Activated naive CD4-positive, alpha-beta T cell treated with anti-CD3 and anti-CD28 coated beads, Interleukin-2, amount 50 U/mL, for 24 hours (primary cell): ENCODE measurements at regions not wholly inside any gene's neighbourhood (a gene's known extent, or its start where the extent isn't known, plus 50 kb on each side); places are given as distances from the start of the nearest gene placed in this dataset.

Experiments used
- H3K27ac Mint-ChIP-seq: one replicate; pipeline ENCODE4 v1.8.0; 2021; ENCODE audit warnings: mild to moderate bottlenecking, mixed read lengths
- H3K27me3 Mint-ChIP-seq: one replicate; pipeline ENCODE4 v1.8.0; 2021; ENCODE audit warnings: mixed read lengths
- H3K36me3 Mint-ChIP-seq: one replicate; pipeline ENCODE4 v1.8.0; 2021; ENCODE audit warnings: mixed read lengths
- H3K4me1 Mint-ChIP-seq: one replicate; pipeline ENCODE4 v1.8.0; 2021; ENCODE audit warnings: mixed read lengths
- H3K4me3 Mint-ChIP-seq: one replicate; pipeline ENCODE4 v1.8.0; 2021; ENCODE audit warnings: mild to moderate bottlenecking, mixed read lengths
- H3K9me3 Mint-ChIP-seq: one replicate; pipeline ENCODE4 v1.8.0; 2021; ENCODE audit warnings: mixed read lengths

- H3K4me3 Mint-ChIP-seq = no peak overlapping the region
These were observed 523.0 kb downstream of the MTRR start for GRCh38 chr5:8391911-8392310.

GRCh38 chr5:8393240-8393639 is 524.3 kb downstream of the MTRR start:
- Mint-ChIP-seq H3K27me3 (peaks cover 1% of the 10 kb centered on the region), H3K36me3 (no peaks in the 10 kb centered on the region), H3K9me3 (no peaks in the 10 kb centered on the region), H3K4me1 (no peaks in the 10 kb centered on the region), H3K4me3 (no peak overlapping the region), H3K27ac (no peak overlapping the region)

More at GRCh38 chr5:8391911-8392310, 523.0 kb downstream of the MTRR start:
- Mint-ChIP-seq H3K4me1 (no peaks in the 10 kb centered on the region), H3K27me3 (peaks cover 1% of the 10 kb centered on the region), H3K36me3 (no peaks in the 10 kb centered on the region), H3K27ac (no peak overlapping the region), H3K9me3 (no peaks in the 10 kb centered on the region)

DNA sequence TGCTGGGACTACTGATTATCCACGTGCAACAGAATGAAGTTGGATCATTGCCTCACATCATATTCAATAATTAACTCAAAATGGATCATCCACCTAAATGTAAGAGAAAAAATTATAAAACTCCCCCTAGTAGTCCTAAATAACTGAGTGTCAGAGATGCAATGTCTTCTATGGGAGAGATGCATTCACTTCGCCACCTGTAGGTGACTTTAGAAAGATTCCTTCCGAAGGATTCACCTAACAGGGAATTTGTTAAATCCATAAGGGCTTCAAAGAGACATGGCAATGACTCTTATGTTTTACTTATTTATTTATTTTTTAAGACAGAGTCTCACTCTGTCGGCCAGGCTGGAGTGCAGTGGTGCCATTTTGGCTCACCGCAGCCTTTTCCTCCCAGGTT is 526.0 kb downstream of the MTRR start:
- no peaks in the 10 kb centered on the region for H3K9me3 Mint-ChIP-seq
- peaks cover 1% of the 10 kb centered on the region for H3K27me3 Mint-ChIP-seq
- no peak overlapping the region for H3K4me3 Mint-ChIP-seq
- no peak overlapping the region for H3K27ac Mint-ChIP-seq
- no peaks in the 10 kb centered on the region for H3K4me1 Mint-ChIP-seq
- no peaks in the 10 kb centered on the region for H3K36me3 Mint-ChIP-seq

GRCh38 chr5:8396246-8396645 is 527.3 kb downstream of the MTRR start:
- H3K36me3 Mint-ChIP-seq = no peaks in the 10 kb centered on the region
- H3K27ac Mint-ChIP-seq = no peak overlapping the region
- H3K9me3 Mint-ChIP-seq = no peaks in the 10 kb centered on the region
- no peak overlapping the region for H3K4me3 Mint-ChIP-seq
- H3K27me3 Mint-ChIP-seq = no peaks in the 10 kb centered on the region
- H3K4me1 Mint-ChIP-seq = no peaks in the 10 kb centered on the region

DNA sequence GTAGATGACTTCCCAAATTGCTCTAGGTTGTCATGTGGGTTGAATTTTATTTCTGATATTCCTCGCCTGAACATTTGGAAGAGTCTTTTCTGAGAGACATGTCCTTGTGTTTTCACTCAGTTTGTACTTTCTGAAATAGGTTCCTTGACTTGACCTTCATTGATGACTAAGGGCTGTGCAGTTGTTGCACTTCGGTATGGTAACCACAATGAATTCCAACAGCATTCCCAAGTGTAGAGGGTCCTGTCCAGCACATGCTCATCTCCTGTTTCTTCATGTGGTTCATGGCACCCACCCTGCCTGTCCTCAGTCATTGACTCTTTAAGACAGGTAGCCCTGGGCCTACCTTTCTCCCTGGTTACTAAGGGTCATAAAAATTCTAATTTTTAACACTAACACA is 527.8 kb downstream of the MTRR start:
- H3K27me3 Mint-ChIP-seq = no peaks in the 10 kb centered on the region
- H3K4me3 Mint-ChIP-seq = no peak overlapping the region
- no peak overlapping the region for H3K27ac Mint-ChIP-seq
- H3K9me3 Mint-ChIP-seq = no peaks in the 10 kb centered on the region
- H3K36me3 Mint-ChIP-seq = no peaks in the 10 kb centered on the region
- H3K4me1 Mint-ChIP-seq = no peaks in the 10 kb centered on the region

GRCh38 chr5:8399471-8399870 is 530.5 kb downstream of the MTRR start:
- Mint-ChIP-seq H3K4me1 (no peaks in the 10 kb centered on the region), H3K27ac (no peak overlapping the region), H3K36me3 (no peaks in the 10 kb centered on the region), H3K27me3 (no peaks in the 10 kb centered on the region), H3K9me3 (no peaks in the 10 kb centered on the region), H3K4me3 (no peak overlapping the region)

DNA sequence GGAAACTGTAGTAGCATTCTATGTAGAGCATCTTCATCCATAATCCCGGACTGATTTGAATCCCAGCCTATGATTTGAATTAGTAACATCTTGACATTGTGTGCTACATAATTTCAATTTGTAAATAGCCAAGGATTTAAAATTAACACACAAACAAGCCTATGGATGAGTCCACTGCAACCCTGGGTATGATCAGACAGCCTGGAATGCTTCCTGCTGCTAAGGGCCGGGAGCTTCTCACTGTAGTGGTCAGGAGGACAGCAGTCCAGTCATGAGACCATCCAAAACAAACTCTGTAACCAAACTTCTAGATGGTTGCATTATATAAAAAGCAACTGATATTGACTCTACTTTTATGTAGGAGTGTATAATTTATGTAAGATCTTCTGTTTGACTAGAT is 539.3 kb downstream of the MTRR start:
- Mint-ChIP-seq H3K27ac (no peak overlapping the region), H3K36me3 (no peaks in the 10 kb centered on the region), H3K9me3 (no peaks in the 10 kb centered on the region), H3K4me3 (no peak overlapping the region), H3K4me1 (no peaks in the 10 kb centered on the region), H3K27me3 (no peaks in the 10 kb centered on the region)

- Mint-ChIP-seq H3K4me3 (no peak overlapping the region), H3K4me1 (no peaks in the 10 kb centered on the region), H3K27ac (no peak overlapping the region), H3K36me3 (no peaks in the 10 kb centered on the region), H3K27me3 (peaks cover 3% of the 10 kb centered on the region), H3K9me3 (no peaks in the 10 kb centered on the region)
These were observed 541.7 kb downstream of the MTRR start for GRCh38 chr5:8410618-8411017.

DNA sequence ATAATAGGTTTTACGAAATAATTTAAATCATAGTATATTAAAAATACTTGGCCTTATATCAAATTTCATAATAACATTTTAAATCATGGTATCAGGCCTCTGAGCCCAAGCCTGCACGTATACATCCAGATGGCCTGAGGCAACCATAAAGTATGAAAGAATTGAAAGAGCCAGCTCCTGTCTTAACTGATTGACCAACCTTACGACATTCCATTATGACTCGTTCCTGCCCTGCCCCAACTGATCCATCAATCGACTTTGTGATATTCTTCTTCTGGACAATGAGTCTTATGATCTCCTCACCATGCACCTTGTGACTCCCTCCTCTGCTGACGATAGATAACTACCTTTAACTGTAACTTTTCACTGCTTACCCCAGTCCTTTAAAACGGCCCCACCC is 545.0 kb downstream of the MTRR start:
- H3K4me1 Mint-ChIP-seq = no peaks in the 10 kb centered on the region
- no peaks in the 10 kb centered on the region for H3K36me3 Mint-ChIP-seq
- H3K4me3 Mint-ChIP-seq = no peak overlapping the region
- H3K27me3 Mint-ChIP-seq = peaks cover 4% of the 10 kb centered on the region
- H3K9me3 Mint-ChIP-seq = no peaks in the 10 kb centered on the region
- no peak overlapping the region for H3K27ac Mint-ChIP-seq

DNA sequence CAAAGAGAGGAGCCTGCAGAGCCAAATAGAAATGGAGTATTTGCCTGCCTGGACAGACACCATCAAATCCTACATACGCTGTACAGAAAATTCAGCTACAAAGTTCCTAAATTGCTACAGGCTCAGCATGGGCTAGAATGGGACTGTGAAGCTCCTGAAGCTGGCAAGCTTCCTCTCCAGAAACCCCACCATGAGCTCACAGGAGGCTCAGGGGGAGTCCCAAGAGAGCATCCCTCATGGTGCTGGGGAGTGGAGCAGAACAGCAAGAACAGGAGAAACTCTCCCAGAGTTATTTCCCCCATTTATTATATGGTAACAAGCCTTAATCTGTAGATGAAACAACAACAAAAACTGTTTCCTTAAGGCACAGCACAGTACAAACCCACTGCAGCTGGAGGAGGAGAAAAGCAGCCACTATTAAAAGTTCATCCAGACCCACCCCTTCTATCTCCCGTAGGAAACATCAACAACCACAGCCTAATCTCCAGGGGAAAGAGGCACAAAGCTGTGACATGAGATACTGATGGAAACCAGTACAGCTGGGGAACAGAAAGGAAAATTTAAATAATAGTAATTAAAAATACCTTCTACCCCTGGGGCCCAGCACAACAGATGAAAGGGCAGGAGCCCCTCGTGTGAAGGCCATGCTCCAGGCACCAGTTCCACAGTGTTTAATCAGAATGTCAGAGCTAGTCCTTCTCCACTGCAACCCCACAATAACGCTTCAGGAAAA is 548.5 kb downstream of the MTRR start:
- Mint-ChIP-seq H3K36me3 (no peaks in the 10 kb centered on the region), H3K4me1 (no peaks in the 10 kb centered on the region), H3K27me3 (peaks cover 4% of the 10 kb centered on the region), H3K9me3 (no peaks in the 10 kb centered on the region), H3K27ac (no peak overlapping the region), H3K4me3 (no peak overlapping the region)

DNA sequence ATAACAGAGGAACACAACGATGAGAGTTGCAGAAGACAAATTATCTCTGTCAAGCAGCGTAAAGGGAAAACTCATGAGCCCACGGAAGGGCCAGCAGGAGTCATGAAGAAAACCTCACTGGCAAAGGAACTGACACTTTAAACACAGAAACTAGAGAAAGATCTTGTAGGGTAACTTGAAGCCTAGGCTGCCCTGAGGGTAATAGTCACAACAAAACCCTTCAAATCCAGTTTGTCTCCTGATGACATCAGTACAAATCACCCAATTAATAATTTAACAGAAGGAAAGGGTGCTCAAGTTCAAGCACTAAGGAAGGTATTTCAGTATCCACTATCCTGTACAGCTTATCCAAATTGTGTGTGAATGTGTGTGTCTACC is 549.1 kb downstream of the MTRR start:
- H3K4me1 Mint-ChIP-seq = no peaks in the 10 kb centered on the region
- no peaks in the 10 kb centered on the region for H3K36me3 Mint-ChIP-seq
- H3K27ac Mint-ChIP-seq = no peak overlapping the region
- H3K27me3 Mint-ChIP-seq = peaks cover 4% of the 10 kb centered on the region
- H3K4me3 Mint-ChIP-seq = no peak overlapping the region
- no peaks in the 10 kb centered on the region for H3K9me3 Mint-ChIP-seq

DNA sequence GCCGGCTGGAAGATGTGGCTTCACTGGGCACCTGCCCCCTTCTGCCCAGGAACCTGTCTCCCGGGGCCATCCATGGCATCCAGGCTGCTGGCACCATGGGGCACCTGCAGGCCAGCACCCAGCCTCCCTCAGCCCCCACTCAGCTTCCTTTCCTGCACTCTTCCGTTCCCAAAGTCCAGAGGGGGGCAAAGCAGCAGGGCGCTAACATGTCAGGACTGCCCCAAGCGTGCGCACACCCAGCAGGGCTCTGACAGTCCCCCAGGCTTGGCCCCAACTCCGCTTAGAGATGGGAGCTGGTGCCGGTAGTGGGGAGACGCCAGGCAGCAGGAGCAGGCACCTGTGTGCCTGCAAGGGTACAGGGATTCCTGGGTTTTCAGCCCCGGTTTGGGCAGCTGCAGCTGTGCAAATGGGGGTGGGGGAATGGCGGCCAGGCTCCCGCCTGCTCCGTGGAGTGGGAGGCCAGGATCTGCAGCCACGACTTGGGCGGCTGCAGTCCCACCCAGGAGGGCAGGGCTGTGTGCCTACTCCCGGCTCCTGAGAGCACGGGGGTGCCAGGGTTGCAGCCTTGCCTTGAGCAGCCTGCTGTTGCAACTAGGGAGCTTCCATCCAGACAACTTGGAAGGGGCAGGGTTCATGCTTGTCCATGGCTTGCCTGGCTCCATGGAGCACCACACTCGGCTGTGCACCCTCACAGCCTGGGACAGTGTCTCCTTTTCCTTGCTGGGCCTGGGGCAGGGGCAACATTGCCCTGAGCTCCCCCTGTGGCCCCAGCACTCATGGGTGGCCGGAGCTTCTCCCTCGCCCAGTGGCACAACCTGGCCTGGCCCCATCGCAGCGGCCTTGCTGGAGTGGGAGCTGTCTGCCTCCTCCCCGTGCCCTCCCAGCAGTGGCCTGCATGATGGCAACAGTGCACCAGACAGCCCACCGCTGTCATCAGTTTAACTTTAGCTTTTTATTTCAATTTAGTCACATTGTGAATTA is 561.1 kb downstream of the MTRR start:
- Mint-ChIP-seq H3K9me3 (peaks cover 5% of the 10 kb centered on the region), H3K27me3 (no peaks in the 10 kb centered on the region), H3K4me1 (no peaks in the 10 kb centered on the region), H3K36me3 (no peaks in the 10 kb centered on the region), H3K27ac (no peak overlapping the region), H3K4me3 (no peak overlapping the region)

DNA sequence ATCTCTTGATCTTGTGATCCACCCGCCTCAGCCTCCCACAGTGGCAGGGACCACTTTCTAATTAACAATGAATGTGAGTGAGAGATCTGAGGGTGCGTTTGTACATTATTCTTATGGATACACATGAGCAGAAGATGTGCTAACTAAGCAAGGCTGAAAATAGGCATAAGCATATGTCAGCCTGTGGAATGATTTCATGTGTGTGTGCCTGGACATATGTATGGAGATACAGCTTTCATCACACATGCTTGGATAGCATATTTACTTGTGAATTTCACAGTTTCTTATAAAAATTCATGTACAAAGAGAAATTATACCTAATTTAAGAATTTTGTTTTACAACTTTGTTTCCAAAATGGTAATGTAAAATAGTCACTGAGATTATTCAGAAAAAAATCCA is 565.6 kb downstream of the MTRR start:
- no peaks in the 10 kb centered on the region for H3K27me3 Mint-ChIP-seq
- H3K27ac Mint-ChIP-seq = no peak overlapping the region
- H3K4me3 Mint-ChIP-seq = no peak overlapping the region
- H3K36me3 Mint-ChIP-seq = no peaks in the 10 kb centered on the region
- H3K4me1 Mint-ChIP-seq = no peaks in the 10 kb centered on the region
- H3K9me3 Mint-ChIP-seq = peaks cover 8% of the 10 kb centered on the region

GRCh38 chr5:8436924-8437323 is 568.0 kb downstream of the MTRR start:
- Mint-ChIP-seq H3K9me3 (peaks cover 8% of the 10 kb centered on the region), H3K4me1 (no peaks in the 10 kb centered on the region), H3K36me3 (peaks cover 1% of the 10 kb centered on the region), H3K4me3 (no peak overlapping the region), H3K27me3 (no peaks in the 10 kb centered on the region), H3K27ac (no peak overlapping the region)

DNA sequence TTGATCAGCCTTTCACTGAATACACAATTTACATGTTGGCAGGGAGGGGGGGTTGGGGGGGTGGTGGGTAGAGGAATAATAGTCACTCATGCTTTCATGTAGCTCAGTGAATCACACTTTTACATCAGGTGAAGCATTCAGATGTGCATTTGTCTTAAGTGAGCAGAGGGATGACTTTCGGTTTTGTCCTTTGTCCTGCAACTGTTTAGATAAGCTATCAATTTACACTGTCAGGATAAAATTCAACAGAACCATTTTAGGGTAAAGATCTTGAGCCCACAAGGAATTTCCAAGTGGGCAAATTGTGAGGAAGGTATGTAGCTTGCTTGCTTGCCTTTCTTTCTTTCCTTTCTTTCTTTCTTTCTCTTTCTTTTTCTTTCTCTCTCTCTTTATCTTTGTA is 576.2 kb downstream of the MTRR start:
- Mint-ChIP-seq H3K4me1 (no peaks in the 10 kb centered on the region), H3K4me3 (no peak overlapping the region), H3K27me3 (no peaks in the 10 kb centered on the region), H3K36me3 (peaks cover 5% of the 10 kb centered on the region), H3K27ac (no peak overlapping the region), H3K9me3 (no peaks in the 10 kb centered on the region)

DNA sequence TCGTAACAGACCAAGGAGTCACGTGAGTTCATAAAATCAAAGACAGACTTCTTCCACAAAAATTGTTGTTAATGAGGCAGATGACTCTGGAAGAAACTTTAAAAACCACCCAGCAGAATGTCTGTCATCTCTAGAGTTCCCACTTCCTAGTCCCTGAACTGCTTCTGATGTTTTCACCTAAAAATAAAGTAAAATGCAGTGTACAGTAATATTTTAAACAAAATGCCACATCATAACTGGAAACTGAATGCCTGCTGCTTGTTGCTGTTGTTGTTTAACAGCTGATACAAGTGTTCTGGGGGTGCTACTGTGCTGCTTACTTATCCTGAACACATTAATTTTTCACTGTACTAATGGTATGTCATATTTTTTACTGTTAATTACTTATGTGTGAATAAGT is 577.2 kb downstream of the MTRR start:
- H3K4me3 Mint-ChIP-seq = no peak overlapping the region
- peaks cover 5% of the 10 kb centered on the region for H3K36me3 Mint-ChIP-seq
- H3K4me1 Mint-ChIP-seq = no peaks in the 10 kb centered on the region
- H3K9me3 Mint-ChIP-seq = no peaks in the 10 kb centered on the region
- no peaks in the 10 kb centered on the region for H3K27me3 Mint-ChIP-seq
- no peak overlapping the region for H3K27ac Mint-ChIP-seq
